GM12878 (cell line): ENCODE measurements at regions not wholly inside any gene's neighbourhood (a gene's known extent, or its start where the extent isn't known, plus 50 kb on each side); places are given as distances from the start of the nearest gene placed in this dataset.

Source experiments
- ATAC-seq: fragments of 200-7000 bp; cut with Tn5 transposase; 3 replicates; pipeline ENCODE4 v1.9.1; 2020; ENCODE audit warnings: mild to moderate bottlenecking, moderate library complexity
- BruUV-seq: library from RNA; stranded (reverse); fragments of 400-500 nt; replicated peaks from 2 replicates; lab custom pipeline; 2021; lab: Mats Ljungman, UMichigan
- CTCF ChIA-PET: fragments of 300-600 bp; sonication (Branson Sonifier 250); formaldehyde crosslinking; extraction: SDS; loops from one replicate; lab custom pipeline; 2021; ENCODE audit warnings: inconsistent platforms; lab: Yijun Ruan, JAX
- POLR2A ChIA-PET: fragments of 350-600 bp; formaldehyde crosslinking; extraction: SDS; loops from one replicate; lab custom pipeline; 2021; ENCODE audit warnings: inconsistent platforms; lab: Charles Lee
- RAD21 ChIA-PET: fragments of 300-600 bp; sonication (Branson Sonifier 250); formaldehyde crosslinking; loops from one replicate; lab custom pipeline; 2023; ENCODE audit warnings: antibody characterized with exemption; ENCODE audit not compliant: unreplicated experiment; lab: Charles Lee
- SMC1A ChIA-PET: fragments of 300-600 bp; sonication (Branson Sonifier 250); formaldehyde crosslinking; loops from one replicate; lab custom pipeline; 2023; ENCODE audit not compliant: unreplicated experiment, uncharacterized antibody; lab: Charles Lee
- DNase-seq: peaks from one replicate; pipeline ENCODE4 v3.0.0-alpha.2; 2011; ENCODE audit warnings: low read depth, low spot score
- FAIRE-seq: peaks from 3 replicates; lab custom pipeline; 2011; peaks lifted over from hg19 to GRCh38; lab: Jason Lieb, UNC
- H2AFZ ChIP-seq: 2 replicates; pipeline ENCODE4 v1.6.0; 2011; ENCODE audit warnings: low read depth, low read length, control low read depth; ENCODE audit not compliant: control insufficient read depth
- H3K27ac ChIP-seq: 2 replicates; pipeline ENCODE4 v1.5.1; 2011; ENCODE audit warnings: control low read depth; ENCODE audit not compliant: control insufficient read depth, insufficient read depth
- H3K27me3 ChIP-seq, 2 experiments: replicated peaks in 1 of 2; 2 replicates each; pipeline versions ENCODE4 v1.6.0 to v1.6.1; 2011; ENCODE audit warnings: low read length in 1 of 2; ENCODE audit not compliant: control insufficient read depth in 2 of 2, insufficient read depth in 2 of 2
- H3K36me3 ChIP-seq, 2 experiments: 2 replicates each; pipeline ENCODE4 v1.5.1; 2011; ENCODE audit warnings: low read length in 1 of 2; ENCODE audit not compliant: control insufficient read depth in 2 of 2, insufficient read depth in 2 of 2
- H3K4me1 ChIP-seq: 2 replicates; pipeline ENCODE4 v1.6.1; 2011; ENCODE audit warnings: mild to moderate bottlenecking, low read length, moderate library complexity, mixed read lengths; ENCODE audit not compliant: control insufficient read depth, insufficient read depth
- H3K4me2 ChIP-seq: 2 replicates; pipeline ENCODE4 v1.6.0; 2011; ENCODE audit warnings: control low read depth; ENCODE audit not compliant: control insufficient read depth, insufficient read depth
- H3K4me3 ChIP-seq: fragments of 200-600 bp; sonication (generic); 2 replicates; pipeline ENCODE4 v1.5.1; 2016
- H3K79me2 ChIP-seq: 2 replicates; pipeline ENCODE4 v1.6.0; 2011; ENCODE audit warnings: low read length; ENCODE audit not compliant: control insufficient read depth, insufficient read depth
- H3K9ac ChIP-seq: 2 replicates; pipeline ENCODE4 v1.8.0; 2011; ENCODE audit warnings: low read length, control low read depth, mixed read lengths; ENCODE audit not compliant: control insufficient read depth, insufficient read depth
- H3K9me3 ChIP-seq: replicated peaks from 3 replicates; pipeline ENCODE4 v1.5.1; 2011; ENCODE audit warnings: mild to moderate bottlenecking, low read length; ENCODE audit not compliant: control insufficient read depth, insufficient read depth
- H4K20me1 ChIP-seq: 2 replicates; pipeline ENCODE4 v1.6.0; 2011; ENCODE audit not compliant: control insufficient read depth, insufficient read depth
- PAX8 ChIP-seq: fragments of 450-650 bp; IDR thresholded peaks from 2 replicates; pipeline ENCODE4 v1.6.1; 2017; ENCODE audit warnings: mild to moderate bottlenecking, moderate library complexity
- POU2F2 ChIP-seq: IDR thresholded peaks from 3 replicates; pipeline ENCODE4 v1.6.1; 2011; ENCODE audit warnings: low read depth, mild to moderate bottlenecking, low read length, borderline replicate concordance
- WGBS: methylation state at CpG from one replicate; pipeline ENCODE4 v1.1.6; 2016; ENCODE audit warnings: low lambda C conversion rate; ENCODE audit not compliant: insufficient replicate concordance, insufficient coverage; ENCODE audit errors: missing lambda C conversion rate; 5-methylcytosine and 5-hydroxymethylcytosine counted together
- in situ Hi-C: fragments of 300-500 bp; cut with MboI; formaldehyde crosslinking; loops from 9 replicates; pipeline ENCODE4 v1.14.3; 2018; ENCODE audit warnings: mixed read lengths
- intact Hi-C: fragments of 100-400 bp; cut with micrococcal nuclease; formaldehyde crosslinking; loops from one replicate; pipeline ENCODE4 v1.14.2; 2022; ENCODE audit not compliant: unreplicated experiment
- TF ChIP-seq, protein P1 (sequence below): fragments of 450-650 bp; IDR thresholded peaks from 2 replicates; pipeline ENCODE4 v1.6.1; 2017; ENCODE audit warnings: antibody characterized with exemption, mild to moderate bottlenecking, moderate library complexity
- TF ChIP-seq, protein P2 (sequence below): IDR thresholded peaks from 2 replicates; pipeline ENCODE4 v1.6.1; 2011; ENCODE audit warnings: low read depth, mild to moderate bottlenecking, low read length, moderate library complexity, borderline replicate concordance; ENCODE audit errors: extremely low read depth

DNA sequence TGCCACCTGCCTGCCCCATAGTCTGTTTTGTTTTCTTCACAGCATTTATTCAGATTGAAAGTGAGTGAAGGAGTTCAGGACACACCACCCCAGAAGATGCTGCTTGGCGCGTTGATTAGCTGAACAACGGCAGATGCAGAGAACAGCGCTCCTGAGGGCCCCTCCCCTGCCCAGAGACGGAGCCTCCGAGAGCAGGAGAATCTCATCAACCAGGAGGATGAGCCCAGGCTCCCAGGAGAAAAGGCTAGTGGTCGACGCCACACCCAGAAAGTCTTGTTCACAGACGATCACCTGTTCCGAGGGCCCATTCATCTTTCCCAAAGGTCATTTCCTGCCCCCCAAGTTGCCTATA, 180.4 kb upstream of the PPP1R26 start:
- Histone ChIP-seq H3K4me3 (no peak overlapping the region), H3K9ac (no peak overlapping the region), H3K27ac (no peak overlapping the region), H3K4me1 (no peaks in the 10 kb centered on the region), H2AFZ (no peak overlapping the region), H4K20me1 (no peaks in the 10 kb centered on the region), H3K4me2 (no peak overlapping the region), H3K36me3 (no peaks in the 10 kb centered on the region), H3K9me3 (no peaks in the 10 kb centered on the region), H3K27me3 (peaks cover 2 to 7% of the 10 kb centered on the region in 2 experiments; a peak in 2 of 4 replicates), H3K79me2 (no peaks in the 10 kb centered on the region)
- no TSS peak for BruUV-seq
- in situ Hi-C loops: no loop called here
- 30% methylated on average over 10 of the region's 10 CpGs for WGBS
- POLR2A ChIA-PET: no interaction called here
- DNase-seq (no peak), ATAC-seq (no peak), FAIRE-seq (no peak)
- CTCF ChIA-PET: no interaction called here
- TF ChIP-seq PAX8 (no peak), POU2F2 (no peak)
- TF ChIP-seq, protein P1, sequence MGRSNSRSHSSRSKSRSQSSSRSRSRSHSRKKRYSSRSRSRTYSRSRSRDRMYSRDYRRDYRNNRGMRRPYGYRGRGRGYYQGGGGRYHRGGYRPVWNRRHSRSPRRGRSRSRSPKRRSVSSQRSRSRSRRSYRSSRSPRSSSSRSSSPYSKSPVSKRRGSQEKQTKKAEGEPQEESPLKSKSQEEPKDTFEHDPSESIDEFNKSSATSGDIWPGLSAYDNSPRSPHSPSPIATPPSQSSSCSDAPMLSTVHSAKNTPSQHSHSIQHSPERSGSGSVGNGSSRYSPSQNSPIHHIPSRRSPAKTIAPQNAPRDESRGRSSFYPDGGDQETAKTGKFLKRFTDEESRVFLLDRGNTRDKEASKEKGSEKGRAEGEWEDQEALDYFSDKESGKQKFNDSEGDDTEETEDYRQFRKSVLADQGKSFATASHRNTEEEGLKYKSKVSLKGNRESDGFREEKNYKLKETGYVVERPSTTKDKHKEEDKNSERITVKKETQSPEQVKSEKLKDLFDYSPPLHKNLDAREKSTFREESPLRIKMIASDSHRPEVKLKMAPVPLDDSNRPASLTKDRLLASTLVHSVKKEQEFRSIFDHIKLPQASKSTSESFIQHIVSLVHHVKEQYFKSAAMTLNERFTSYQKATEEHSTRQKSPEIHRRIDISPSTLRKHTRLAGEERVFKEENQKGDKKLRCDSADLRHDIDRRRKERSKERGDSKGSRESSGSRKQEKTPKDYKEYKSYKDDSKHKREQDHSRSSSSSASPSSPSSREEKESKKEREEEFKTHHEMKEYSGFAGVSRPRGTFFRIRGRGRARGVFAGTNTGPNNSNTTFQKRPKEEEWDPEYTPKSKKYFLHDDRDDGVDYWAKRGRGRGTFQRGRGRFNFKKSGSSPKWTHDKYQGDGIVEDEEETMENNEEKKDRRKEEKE: no peak
- TF ChIP-seq, protein P2, sequence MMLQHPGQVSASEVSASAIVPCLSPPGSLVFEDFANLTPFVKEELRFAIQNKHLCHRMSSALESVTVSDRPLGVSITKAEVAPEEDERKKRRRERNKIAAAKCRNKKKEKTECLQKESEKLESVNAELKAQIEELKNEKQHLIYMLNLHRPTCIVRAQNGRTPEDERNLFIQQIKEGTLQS: no peak
- RAD21 ChIA-PET: no interaction called here
- SMC1A ChIA-PET: no interaction called here
- intact Hi-C loops: no loop called here
